CD4-positive, alpha-beta T cell (primary cell): ENCODE measurements at regions not wholly inside any gene's neighbourhood (a gene's known extent, or its start where the extent isn't known, plus 50 kb on each side); places are given as distances from the start of the nearest gene placed in this dataset.

Experiments
- ATAC-seq: fragments of 200-7000 bp; cut with Tn5 transposase; one replicate; pipeline ENCODE4 v1.10.0; 2022; ENCODE audit warnings: mild to moderate bottlenecking; ENCODE audit not compliant: poor library complexity
- CTCF ChIA-PET: fragments of 350-600 bp; sonication (Branson Sonifier 250); formaldehyde crosslinking; loops from one replicate; lab custom pipeline; 2021; ENCODE audit warnings: antibody characterized with exemption, inconsistent platforms; lab: Charles Lee
- POLR2A ChIA-PET: fragments of 350-600 bp; sonication (Branson Sonifier 250); formaldehyde crosslinking; loops from one replicate; lab custom pipeline; 2021; ENCODE audit warnings: antibody characterized with exemption, inconsistent platforms; lab: Charles Lee
- DNase-seq, 14 experiments: peaks; one replicate each; pipeline ENCODE4 v3.0.0-alpha.2; 2013 to 2020; ENCODE audit warnings: mixed read lengths in 2 of 14
- H3K27ac ChIP-seq, 2 donors: one replicate each; pipeline versions ENCODE4 v1.5.1 to v1.7.0; 2013; ENCODE audit warnings: low read length in 2 of 2, low read depth in 1 of 2, mild to moderate bottlenecking in 1 of 2
- H3K27me3 ChIP-seq, 2 experiments: 1 replicate in 1 of 2; 2 replicates in 1 of 2; pipeline versions ENCODE4 v1.6.1 to v1.7.0; 2013; ENCODE audit warnings: low read length in 2 of 2, control low read depth in 1 of 2, mild to moderate bottlenecking in 1 of 2, moderate library complexity in 1 of 2; ENCODE audit not compliant: insufficient read depth in 2 of 2, control insufficient read depth in 1 of 2
- H3K36me3 ChIP-seq: one replicate; pipeline ENCODE4 v1.6.1; 2013; ENCODE audit warnings: low read length, control low read depth; ENCODE audit not compliant: insufficient read depth
- H3K4me1 ChIP-seq: one replicate; pipeline ENCODE4 v1.6.1; 2013; ENCODE audit warnings: low read length, control low read depth; ENCODE audit not compliant: insufficient read depth
- H3K4me3 ChIP-seq: one replicate; pipeline ENCODE4 v1.5.1; 2013; ENCODE audit warnings: mild to moderate bottlenecking, low read length, moderate library complexity
- H3K9me3 ChIP-seq, 2 experiments: 1 replicate in 1 of 2; 2 replicates in 1 of 2; pipeline versions ENCODE4 v1.6.1 to v1.7.0; 2013; ENCODE audit warnings: low read length in 2 of 2, mild to moderate bottlenecking in 2 of 2, control low read depth in 1 of 2, moderate library complexity in 1 of 2; ENCODE audit not compliant: control insufficient read depth in 1 of 2, insufficient read depth in 1 of 2
- H3K27ac Mint-ChIP-seq: one replicate; pipeline ENCODE4 v1.8.0; 2020; ENCODE audit warnings: mixed read lengths
- H3K27me3 Mint-ChIP-seq: one replicate; pipeline ENCODE4 v1.8.0; 2021; ENCODE audit warnings: mixed read lengths
- H3K36me3 Mint-ChIP-seq: one replicate; pipeline ENCODE4 v1.8.0; 2021; ENCODE audit warnings: low read depth, mixed read lengths
- H3K4me1 Mint-ChIP-seq: one replicate; pipeline ENCODE4 v1.8.0; 2021; ENCODE audit warnings: low read depth, mixed read lengths
- H3K4me3 Mint-ChIP-seq: one replicate; pipeline ENCODE4 v1.8.0; 2020; ENCODE audit warnings: mild to moderate bottlenecking, mixed read lengths
- H3K9me3 Mint-ChIP-seq: one replicate; pipeline ENCODE4 v1.8.0; 2020; ENCODE audit warnings: mixed read lengths
- CTCF ChIP-seq: fragments of 200-600 bp; IDR thresholded peaks from one replicate; pipeline ENCODE4 v1.8.0; 2022; ENCODE audit warnings: antibody characterized with exemption, mild to moderate bottlenecking
- intact Hi-C, 2 experiments: fragments of 100-400 bp; cut with DNase I in 1 of 2; cut with micrococcal nuclease in 1 of 2; formaldehyde crosslinking; loops; one replicate each; pipeline versions ENCODE4 v1.15.1 to v1.9.0; 2023 to 2025; cut with DNase I, micrococcal nuclease

- POLR2A ChIA-PET, result no interaction called here
- Histone ChIP-seq H3K9me3 (no peaks in the 10 kb centered on the region), H3K36me3 (no peaks in the 10 kb centered on the region), H3K4me1 (peaks cover 4% of the 10 kb centered on the region), H3K4me3 (no peak overlapping the region), H3K27me3 (no peaks in the 10 kb centered on the region), H3K27ac (no peak overlapping the region)
- CTCF ChIA-PET, result no interaction called here
- no peaks in the 10 kb centered on the region for H3K4me1 Mint-ChIP-seq
- H3K36me3 Mint-ChIP-seq, result no peaks in the 10 kb centered on the region
- TF ChIP-seq CTCF, result no peak
- no peak for ATAC-seq
- no peaks in the 10 kb centered on the region for H3K9me3 Mint-ChIP-seq
- no peak for DNase-seq
- intact Hi-C loops, result loop anchor here in 1 of 2 experiments (5.0 kb wide), 1 partner anchor 1249 kb away; no protein-coding TSS in a partner anchor
- peaks cover 4% of the 10 kb centered on the region for H3K27me3 Mint-ChIP-seq
- no peak overlapping the region for H3K4me3 Mint-ChIP-seq
- no peak overlapping the region for H3K27ac Mint-ChIP-seq
These were observed 619.4 kb downstream of the SLCO4C1 start for GRCh38 chr5:101676646-101677045.

GRCh38 chr5:101675510-101676219 lies 620.4 kb downstream of the SLCO4C1 start:
- Histone ChIP-seq H3K27ac (no peak overlapping the region), H3K9me3 (no peaks in the 10 kb centered on the region), H3K36me3 (no peaks in the 10 kb centered on the region), H3K27me3 (no peaks in the 10 kb centered on the region), H3K4me3 (no peak overlapping the region), H3K4me1 (peaks cover 4% of the 10 kb centered on the region)
- Mint-ChIP-seq H3K4me1 (no peaks in the 10 kb centered on the region), H3K27ac (no peak overlapping the region), H3K4me3 (no peak overlapping the region), H3K27me3 (peaks cover 4% of the 10 kb centered on the region), H3K36me3 (no peaks in the 10 kb centered on the region), H3K9me3 (no peaks in the 10 kb centered on the region)
- TF ChIP-seq CTCF, result no peak
- DNase-seq (no peak), ATAC-seq (no peak)
- intact Hi-C loops, result loop anchor here in 1 of 2 experiments (5.0 kb wide), 1 partner anchor 1248 kb away; no protein-coding TSS in a partner anchor
- CTCF ChIA-PET, result interaction anchor here (0.5 kb wide), 1 partner anchor 1222 kb away, joined by 6 read pairs; no protein-coding TSS in a partner anchor
- POLR2A ChIA-PET, result no interaction called here

DNA sequence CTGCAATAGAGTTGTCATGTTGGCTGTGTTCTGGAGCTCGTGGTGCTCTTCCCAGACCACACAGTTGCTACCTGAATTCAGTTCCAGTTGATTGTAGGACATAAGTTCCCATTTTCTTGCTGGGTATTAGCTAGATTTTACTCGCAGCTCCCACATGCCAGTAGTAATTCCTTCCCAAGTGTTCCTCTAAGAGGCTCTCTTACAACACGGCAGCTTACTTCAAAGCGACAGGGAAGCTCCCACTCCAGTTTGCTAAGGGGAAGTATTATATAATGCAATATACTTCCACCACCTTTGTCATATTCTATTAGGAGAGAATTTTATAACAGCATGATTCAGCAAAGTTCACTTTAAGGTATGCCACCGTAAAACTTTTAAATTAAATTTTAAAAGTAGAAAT lies 623.0 kb downstream of the SLCO4C1 start:
- no peak for ATAC-seq
- Mint-ChIP-seq H3K4me3 (no peak overlapping the region), H3K27me3 (peaks cover 4% of the 10 kb centered on the region), H3K4me1 (no peaks in the 10 kb centered on the region), H3K36me3 (no peaks in the 10 kb centered on the region), H3K27ac (no peak overlapping the region), H3K9me3 (no peaks in the 10 kb centered on the region)
- H3K9me3 ChIP-seq, result no peaks in the 10 kb centered on the region
- no peak overlapping the region for H3K27ac ChIP-seq
- ChIA-PET POLR2A (no interaction called here), CTCF (no interaction called here)
- intact Hi-C loops, result no loop called here
- TF ChIP-seq CTCF, result no peak
- no peaks in the 10 kb centered on the region for H3K27me3 ChIP-seq
- no peak for DNase-seq
- no peaks in the 10 kb centered on the region for H3K36me3 ChIP-seq
- no peak overlapping the region for H3K4me3 ChIP-seq
- H3K4me1 ChIP-seq, result no peaks in the 10 kb centered on the region
